H1 (cell line): ENCODE measurements at regions not wholly inside any gene's neighbourhood (a gene's known extent, or its start where the extent isn't known, plus 50 kb on each side); places are given as distances from the start of the nearest gene placed in this dataset.

Experiments used
- CTCF ChIA-PET: fragments of 300-600 bp; sonication (Branson Sonifier 250); formaldehyde crosslinking; loops from one replicate; lab custom pipeline; 2021; ENCODE audit not compliant: partially characterized antibody; lab: Charles Lee
- POLR2A ChIA-PET: fragments of 300-600 bp; sonication (Branson Sonifier 250); formaldehyde crosslinking; loops from one replicate; lab custom pipeline; 2021; ENCODE audit warnings: inconsistent platforms; ENCODE audit not compliant: partially characterized antibody; lab: Charles Lee
- DNase-seq, 2 experiments: peaks; one replicate each; pipeline versions ENCODE4 v3.0.0 to v3.0.0-alpha.2; 2010 to 2022; ENCODE audit warnings: low spot score in 2 of 2, low read depth in 1 of 2, mixed read lengths in 1 of 2
- FAIRE-seq: peaks from 2 replicates; lab custom pipeline; 2011; peaks lifted over from hg19 to GRCh38; lab: Jason Lieb, UNC
- H2AFZ ChIP-seq: 2 replicates; pipeline ENCODE4 v1.8.1; 2012; ENCODE audit warnings: low read length, inconsistent platforms
- H2AK5ac ChIP-seq: 2 replicates; pipeline ENCODE4 v1.6.1; 2013; ENCODE audit warnings: low read depth, low read length
- H2BK120ac ChIP-seq: replicated peaks from 2 replicates; pipeline ENCODE3; 2013; ENCODE audit warnings: low read depth, low read length, inconsistent platforms
- H2BK12ac ChIP-seq: 2 replicates; pipeline ENCODE4 v1.6.1; 2013; ENCODE audit warnings: low read depth, low read length
- H2BK15ac ChIP-seq: 2 replicates; pipeline ENCODE4 v1.6.1; 2013; ENCODE audit warnings: low read length
- H2BK20ac ChIP-seq: 2 replicates; pipeline ENCODE4 v1.6.1; 2013; ENCODE audit warnings: low read length
- H2BK5ac ChIP-seq: 2 replicates; pipeline ENCODE4 v1.6.1; 2013; ENCODE audit warnings: low read depth, low read length
- H3K14ac ChIP-seq: 2 replicates; pipeline ENCODE4 v1.6.1; 2013; ENCODE audit warnings: inconsistent platforms; ENCODE audit not compliant: insufficient read length
- H3K18ac ChIP-seq: 2 replicates; pipeline ENCODE4 v1.6.1; 2013; ENCODE audit warnings: low read length; ENCODE audit errors: extremely low read depth
- H3K23ac ChIP-seq: 2 replicates; pipeline ENCODE4 v1.6.1; 2013; ENCODE audit warnings: inconsistent platforms; ENCODE audit not compliant: insufficient read length
- H3K23me2 ChIP-seq: 2 replicates; pipeline ENCODE4 v1.6.1; 2013; ENCODE audit warnings: low read depth, low read length
- H3K27ac ChIP-seq: 2 replicates; pipeline ENCODE4 v1.6.1; 2011; ENCODE audit warnings: low read depth, low read length, inconsistent platforms
- H3K27me3 ChIP-seq, 4 experiments: replicated peaks in 1 of 4; 1 replicate in 1 of 4; 2 replicates in 3 of 4; pipeline versions ENCODE4 v1.6.1 to v1.8.1; 2011 to 2013; ENCODE audit warnings: low read length in 3 of 4, mild to moderate bottlenecking in 3 of 4, inconsistent platforms in 2 of 4, mixed read lengths in 2 of 4, moderate library complexity in 1 of 4; ENCODE audit not compliant: control insufficient read depth in 3 of 4, insufficient read depth in 3 of 4; ENCODE audit errors: extremely low read depth in 1 of 4
- H3K36me3 ChIP-seq, 4 experiments: 2 replicates each; pipeline versions ENCODE4 v1.6.1 to v1.8.1; 2011 to 2013; ENCODE audit warnings: mild to moderate bottlenecking in 4 of 4, low read length in 3 of 4, moderate library complexity in 2 of 4, control low read depth in 1 of 4, inconsistent platforms in 1 of 4; ENCODE audit not compliant: insufficient read depth in 4 of 4, control insufficient read depth in 2 of 4
- H3K4ac ChIP-seq: replicated peaks from 2 replicates; pipeline ENCODE3; 2013; ENCODE audit warnings: low read length, low read depth, mixed read lengths, inconsistent platforms; ENCODE audit not compliant: insufficient read length
- H3K4me1 ChIP-seq, 4 experiments: replicated peaks in 1 of 4; 1 replicate in 1 of 4; 2 replicates in 3 of 4; pipeline versions ENCODE4 v1.6.1 to v1.8.1; 2011 to 2013; ENCODE audit warnings: low read length in 3 of 4, inconsistent platforms in 2 of 4, mixed read lengths in 1 of 4; ENCODE audit not compliant: insufficient read depth in 4 of 4, control insufficient read depth in 3 of 4
- H3K4me2 ChIP-seq, 2 experiments: 2 replicates each; pipeline versions ENCODE4 v1.6.1 to v1.8.1; 2011 to 2013; ENCODE audit warnings: low read depth in 2 of 2, low read length in 2 of 2, control low read depth in 1 of 2, inconsistent platforms in 1 of 2, mild to moderate bottlenecking in 1 of 2; ENCODE audit not compliant: insufficient read depth in 1 of 2
- H3K4me3 ChIP-seq, 4 experiments: fragments of 200-600, 300-600 bp in 1 of 4; sonication (generic), shearing (Covaris generic), sonication (Bioruptor Twin) in 1 of 4; 2 replicates each; pipeline versions ENCODE4 v1.5.1 to v1.8.1; 2011 to 2016; ENCODE audit warnings: low read length in 4 of 4, low read depth in 3 of 4, control low read depth in 2 of 4, inconsistent platforms in 2 of 4, mild to moderate bottlenecking in 2 of 4, mixed read lengths in 1 of 4, moderate library complexity in 1 of 4; ENCODE audit not compliant: insufficient read depth in 2 of 4; ENCODE audit errors: extremely low read depth in 1 of 4
- H3K56ac ChIP-seq: replicated peaks from 2 replicates; pipeline ENCODE3; 2013; ENCODE audit warnings: low read depth, mild to moderate bottlenecking, mixed read lengths, low read length, inconsistent platforms; ENCODE audit not compliant: insufficient read length
- H3K79me1 ChIP-seq: 2 replicates; pipeline ENCODE4 v1.6.1; 2013; ENCODE audit warnings: low read depth, low read length, control low read depth
- H3K79me2 ChIP-seq, 2 experiments: 2 replicates each; pipeline versions ENCODE4 v1.6.1 to v1.8.1; 2012 to 2013; ENCODE audit warnings: low read length in 2 of 2, mild to moderate bottlenecking in 2 of 2, inconsistent platforms in 1 of 2; ENCODE audit not compliant: insufficient read depth in 2 of 2, control insufficient read depth in 1 of 2
- H3K9ac ChIP-seq, 4 experiments: replicated peaks in 1 of 4; 1 replicate in 1 of 4; 2 replicates in 3 of 4; pipeline versions ENCODE4 v1.6.1 to v1.8.1; 2011 to 2013; ENCODE audit warnings: low read depth in 3 of 4, low read length in 3 of 4, control low read depth in 2 of 4, mild to moderate bottlenecking in 2 of 4, moderate library complexity in 2 of 4, inconsistent platforms in 1 of 4; ENCODE audit errors: extremely low read depth in 1 of 4
- H3K9me3 ChIP-seq, 2 experiments: 2 replicates each; pipeline versions ENCODE4 v1.6.1 to v1.8.1; 2012 to 2013; ENCODE audit warnings: mild to moderate bottlenecking in 2 of 2, moderate library complexity in 2 of 2, control low read depth in 1 of 2, inconsistent platforms in 1 of 2, low read depth in 1 of 2, low read length in 1 of 2, mixed read lengths in 1 of 2; ENCODE audit not compliant: insufficient read depth in 2 of 2
- H4K20me1 ChIP-seq, 2 experiments: replicated peaks in 1 of 2; 2 replicates each; pipeline versions ENCODE3 to v1.8.1; 2011 to 2013; ENCODE audit warnings: inconsistent platforms in 2 of 2, low read length in 2 of 2, mild to moderate bottlenecking in 1 of 2; ENCODE audit not compliant: insufficient read depth in 2 of 2, control insufficient read depth in 1 of 2
- H4K5ac ChIP-seq: 2 replicates; pipeline ENCODE4 v1.6.1; 2013; ENCODE audit warnings: low read length, low read depth, mixed read lengths, inconsistent platforms; ENCODE audit not compliant: insufficient read length
- H4K8ac ChIP-seq: 2 replicates; pipeline ENCODE4 v1.8.0; 2013; ENCODE audit warnings: mild to moderate bottlenecking, moderate library complexity, low read length, inconsistent platforms; ENCODE audit not compliant: insufficient read depth; ENCODE audit errors: extremely low read depth
- H4K91ac ChIP-seq: replicated peaks from 2 replicates; pipeline ENCODE3; 2013; ENCODE audit warnings: low read length, mixed read lengths, inconsistent platforms; ENCODE audit not compliant: insufficient read length
- BCL11A ChIP-seq, 2 experiments: IDR thresholded peaks; one replicate each; pipeline ENCODE4 v1.6.1; 2011; ENCODE audit warnings: low read depth in 2 of 2, low read length in 2 of 2, mild to moderate bottlenecking in 2 of 2
- CBX8 ChIP-seq: fragments of 300-800, 300-1000 bp; sonication (generic); IDR thresholded peaks from 2 replicates; pipeline ENCODE4 v1.7.1; 2016; ENCODE audit warnings: low read depth, low read length, borderline replicate concordance
- CEBPB ChIP-seq: IDR thresholded peaks from 2 replicates; pipeline ENCODE4 v1.6.1; 2012; ENCODE audit warnings: low read depth, low read length
- CHD2 ChIP-seq: IDR thresholded peaks from 2 replicates; pipeline ENCODE4 v1.6.1; 2012; ENCODE audit warnings: low read length, improper control_type of control experiment
- E2F6 ChIP-seq: IDR thresholded peaks from 2 replicates; pipeline ENCODE4 v1.6.1; 2012; ENCODE audit warnings: inconsistent platforms
- HDAC6 ChIP-seq: IDR thresholded peaks from one replicate; pipeline ENCODE4 v1.7.1; 2012; ENCODE audit warnings: low read depth, mild to moderate bottlenecking, inconsistent platforms, low read length, moderate library complexity
- JUND ChIP-seq: IDR thresholded peaks from 2 replicates; pipeline ENCODE4 v1.6.1; 2011; ENCODE audit warnings: mild to moderate bottlenecking, improper control_type of control experiment, low read length
- KDM4A ChIP-seq: IDR thresholded peaks from one replicate; pipeline ENCODE4 v1.7.1; 2012; ENCODE audit warnings: low read depth, mild to moderate bottlenecking, moderate library complexity, low read length, inconsistent platforms; ENCODE audit not compliant: severe bottlenecking
- NRF1 ChIP-seq: IDR thresholded peaks from 2 replicates; pipeline ENCODE4 v1.6.1; 2011; ENCODE audit warnings: mild to moderate bottlenecking, low read depth, low read length, improper control_type of control experiment
- RNF2 ChIP-seq: fragments of 200-900, 300-1000 bp; sonication (generic); IDR thresholded peaks from 2 replicates; pipeline ENCODE4 v1.7.1; 2016; ENCODE audit warnings: borderline replicate concordance, low read depth, mild to moderate bottlenecking, antibody characterized with exemption, low read length; ENCODE audit not compliant: poor library complexity, severe bottlenecking; ENCODE audit errors: missing control alignments
- SP1 ChIP-seq: IDR thresholded peaks from 2 replicates; pipeline ENCODE4 v1.6.1; 2011; ENCODE audit warnings: low read depth, low read length
- SRF ChIP-seq: IDR thresholded peaks from 2 replicates; pipeline ENCODE4 v1.6.1; 2011; ENCODE audit warnings: mild to moderate bottlenecking, low read depth, low read length, moderate library complexity
- WGBS, 2 experiments: shearing (Covaris generic) in 1 of 2; methylation state at CpG; one replicate each; pipeline versions ENCODE4 v1.1.6 to v1.1.7; 2013 to 2015; ENCODE audit warnings: low lambda C conversion rate in 2 of 2, mixed read lengths in 2 of 2, inconsistent platforms in 1 of 2, low coverage in 1 of 2, missing lambda C conversion rate in 1 of 2; ENCODE audit not compliant: insufficient replicate concordance in 2 of 2, insufficient coverage in 1 of 2, insufficient read length in 1 of 2; ENCODE audit errors: extremely low coverage in 1 of 2, missing lambda C conversion rate in 1 of 2; 5-methylcytosine and 5-hydroxymethylcytosine counted together

GRCh38 chr1:105785021-105785420 lies 1271.5 kb upstream of the PRMT6 start:
- no peaks in the 10 kb centered on the region for H3K79me2 ChIP-seq
- WGBS, 2 experiments = 93% methylated on average over 2 of the region's 2 CpGs; no CpG with 5 or more reads in 1 of the 2 experiments

More at GRCh38 chr1:105785021-105785420, 1271.5 kb upstream of the PRMT6 start:
- TF ChIP-seq CHD2 = no peak
- no peak for TF ChIP-seq CEBPB
- no peak for TF ChIP-seq NRF1
- no peak for TF ChIP-seq KDM4A
- no peak for TF ChIP-seq E2F6
- no peak for TF ChIP-seq SRF
- no peak for TF ChIP-seq HDAC6
- TF ChIP-seq SP1 = no peak
- TF ChIP-seq BCL11A (IDR thresholded peaks at IDR 0.05; ENCODE audit: low read depth in 2 of 2, low read length in 2 of 2) = no peak
- TF ChIP-seq JUND = no peak
- no peak for TF ChIP-seq RNF2
- no peak for TF ChIP-seq CBX8
- TF ChIP-seq, all 59 proteins: peak for 0
- no peaks in the 10 kb centered on the region for H4K20me1 ChIP-seq
- no peak overlapping the region for H3K18ac ChIP-seq
- no peaks in the 10 kb centered on the region for H3K4me1 ChIP-seq
- no peak overlapping the region for H3K14ac ChIP-seq
- no peak overlapping the region for H3K23ac ChIP-seq
- no peak overlapping the region for H4K91ac ChIP-seq
- no peaks in the 10 kb centered on the region for H3K36me3 ChIP-seq
- no peaks in the 10 kb centered on the region for H3K79me1 ChIP-seq
- no peak overlapping the region for H2BK12ac ChIP-seq
- no peak overlapping the region for H2BK15ac ChIP-seq
- H4K8ac ChIP-seq = no peak overlapping the region
- H2BK20ac ChIP-seq = no peak overlapping the region
- no peaks in the 10 kb centered on the region for H3K23me2 ChIP-seq
- H2BK120ac ChIP-seq = no peak overlapping the region
- H2BK5ac ChIP-seq = no peak overlapping the region
- POLR2A ChIA-PET = no interaction called here
- H3K27me3 ChIP-seq = no peaks in the 10 kb centered on the region
- H3K4me3 ChIP-seq = no peak overlapping the region
- DNase-seq = no peak
- no peak overlapping the region for H4K5ac ChIP-seq
- H2AFZ ChIP-seq = no peak overlapping the region
- CTCF ChIA-PET = interaction anchor here (2.9 kb wide), 1 partner anchor 8 kb away, joined by 16 read pairs; no protein-coding TSS in a partner anchor
- no peak overlapping the region for H3K4ac ChIP-seq
- no peak overlapping the region for H3K27ac ChIP-seq
- no peaks in the 10 kb centered on the region for H3K9me3 ChIP-seq
- H3K4me2 ChIP-seq = no peak overlapping the region
- FAIRE-seq = no peak
- no peak overlapping the region for H2AK5ac ChIP-seq
- no peak overlapping the region for H3K9ac ChIP-seq
- H3K56ac ChIP-seq = no peak overlapping the region
